CD4-positive, alpha-beta T cell treated with Interleukin-4 for 1 hour (primary cell): ENCODE measurements at regions not wholly inside any gene's neighbourhood (a gene's known extent, or its start where the extent isn't known, plus 50 kb on each side); places are given as distances from the start of the nearest gene placed in this dataset.
"Not testable (repeated sequence)": the region's sequence is repeated elsewhere in the genome, so short reads cannot be mapped to it uniquely, and the experiment has no call there.

Experiments used
- DNase-seq, 2 donors: peaks; one replicate each; pipeline ENCODE4 v3.0.0-alpha.2; 2020 to 2022

GRCh38 chr9:93809204-93809940, 145.8 kb downstream of the BARX1 start:
- no peak for DNase-seq

- no peak for DNase-seq
These were observed 146.8 kb downstream of the BARX1 start for GRCh38 chr9:93808115-93809029.

GRCh38 chr9:93807166-93808074, 147.7 kb downstream of the BARX1 start:
- DNase-seq: no peak

- no peak for DNase-seq
These were observed 153.4 kb downstream of the BARX1 start for GRCh38 chr9:93801581-93802284.

- no peak for DNase-seq
These were observed 154.0 kb downstream of the BARX1 start for GRCh38 chr9:93801120-93801519.

GRCh38 chr9:93792358-93792757, 162.8 kb downstream of the BARX1 start:
- no peak for DNase-seq

- no peak for DNase-seq
These were observed 169.0 kb downstream of the BARX1 start for GRCh38 chr9:93786204-93786603.

GRCh38 chr9:93776873-93777272, 178.3 kb downstream of the BARX1 start:
- DNase-seq: no peak

GRCh38 chr9:93776256-93776655, 178.9 kb downstream of the BARX1 start:
- DNase-seq: no peak

- DNase-seq: no peak
These were observed 180.6 kb downstream of the BARX1 start for GRCh38 chr9:93774331-93775102.

GRCh38 chr9:93771276-93771675, 183.9 kb downstream of the BARX1 start:
- no peak for DNase-seq

GRCh38 chr9:93761822-93762221, 185.4 kb downstream of the PHF2 start:
- DNase-seq: no peak

- no peak for DNase-seq
These were observed 173.7 kb downstream of the PHF2 start for GRCh38 chr9:93750045-93750444.

- DNase-seq: not testable (repeated sequence)
These were observed 172.4 kb downstream of the PHF2 start for GRCh38 chr9:93748827-93749226.

- DNase-seq: no peak
These were observed 155.6 kb downstream of the PHF2 start for GRCh38 chr9:93731963-93732362.

- no peak for DNase-seq
These were observed 154.3 kb downstream of the PHF2 start for GRCh38 chr9:93730648-93731047.

GRCh38 chr9:93730217-93730616, 153.8 kb downstream of the PHF2 start:
- DNase-seq: no peak
